MM.1S (cell line): ENCODE measurements at regions not wholly inside any gene's neighbourhood (a gene's known extent, or its start where the extent isn't known, plus 50 kb on each side); places are given as distances from the start of the nearest gene placed in this dataset.

ENCODE experiments used
- EZH2phosphoT487 ChIP-seq: fragments of 300-600 bp; sonication (generic); IDR thresholded peaks from 2 replicates; pipeline ENCODE4 v1.6.1; 2018; ENCODE audit warnings: antibody characterized with exemption, low read length
- TF ChIP-seq, protein P1 (sequence below): fragments of 300-600 bp; sonication (generic); IDR thresholded peaks from 2 replicates; pipeline ENCODE4 v1.5.1; 2016; ENCODE audit warnings: antibody characterized with exemption, low read length, mixed read lengths

GRCh38 chr10:33947544-33947943 lies 613.1 kb upstream of the NRP1 start:
- TF ChIP-seq, protein P1, sequence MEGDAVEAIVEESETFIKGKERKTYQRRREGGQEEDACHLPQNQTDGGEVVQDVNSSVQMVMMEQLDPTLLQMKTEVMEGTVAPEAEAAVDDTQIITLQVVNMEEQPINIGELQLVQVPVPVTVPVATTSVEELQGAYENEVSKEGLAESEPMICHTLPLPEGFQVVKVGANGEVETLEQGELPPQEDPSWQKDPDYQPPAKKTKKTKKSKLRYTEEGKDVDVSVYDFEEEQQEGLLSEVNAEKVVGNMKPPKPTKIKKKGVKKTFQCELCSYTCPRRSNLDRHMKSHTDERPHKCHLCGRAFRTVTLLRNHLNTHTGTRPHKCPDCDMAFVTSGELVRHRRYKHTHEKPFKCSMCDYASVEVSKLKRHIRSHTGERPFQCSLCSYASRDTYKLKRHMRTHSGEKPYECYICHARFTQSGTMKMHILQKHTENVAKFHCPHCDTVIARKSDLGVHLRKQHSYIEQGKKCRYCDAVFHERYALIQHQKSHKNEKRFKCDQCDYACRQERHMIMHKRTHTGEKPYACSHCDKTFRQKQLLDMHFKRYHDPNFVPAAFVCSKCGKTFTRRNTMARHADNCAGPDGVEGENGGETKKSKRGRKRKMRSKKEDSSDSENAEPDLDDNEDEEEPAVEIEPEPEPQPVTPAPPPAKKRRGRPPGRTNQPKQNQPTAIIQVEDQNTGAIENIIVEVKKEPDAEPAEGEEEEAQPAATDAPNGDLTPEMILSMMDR = no peak
- no peak for TF ChIP-seq EZH2phosphoT487
